ENCODE measurements at regions not wholly inside any gene's neighbourhood (a gene's known extent, or its start where the extent isn't known, plus 50 kb on each side); places are given as distances from the start of the nearest gene placed in this dataset.

GRCh38 chr15:85314633-85315032 is 65.8 kb upstream of the AKAP13 start:
- DNase-seq (ENCODE audit: low read depth in 2 of 2) = no peak
- H3K4me3 ChIP-seq (replicated peaks in 1 of 2; ENCODE audit: low read depth in 2 of 2, low read length in 2 of 2) = no peak overlapping the region
- TF ChIP-seq CTCF (IDR thresholded peaks at IDR 0.05; ENCODE audit: low read depth, low read length) = no peak

GRCh38 chr15:85316244-85316934 is 64.0 kb upstream of the AKAP13 start:
- no peak overlapping the region for H3K4me3 ChIP-seq (replicated peaks in 1 of 2; ENCODE audit: low read depth in 2 of 2, low read length in 2 of 2)
- DNase-seq (ENCODE audit: low read depth in 2 of 2) = peak in 1 of 2 donors; percentile 28
- TF ChIP-seq CTCF (IDR thresholded peaks at IDR 0.05; ENCODE audit: low read depth, low read length) = no peak

- H3K4me3 ChIP-seq (replicated peaks in 1 of 2; ENCODE audit: low read depth in 2 of 2, low read length in 2 of 2) = no peak overlapping the region
- TF ChIP-seq CTCF (IDR thresholded peaks at IDR 0.05; ENCODE audit: low read depth, low read length) = no peak
- peak; percentile 80 to 94 for DNase-seq (ENCODE audit: low read depth in 2 of 2)
These were observed 62.2 kb upstream of the AKAP13 start for GRCh38 chr15:85318048-85318731.

DNA sequence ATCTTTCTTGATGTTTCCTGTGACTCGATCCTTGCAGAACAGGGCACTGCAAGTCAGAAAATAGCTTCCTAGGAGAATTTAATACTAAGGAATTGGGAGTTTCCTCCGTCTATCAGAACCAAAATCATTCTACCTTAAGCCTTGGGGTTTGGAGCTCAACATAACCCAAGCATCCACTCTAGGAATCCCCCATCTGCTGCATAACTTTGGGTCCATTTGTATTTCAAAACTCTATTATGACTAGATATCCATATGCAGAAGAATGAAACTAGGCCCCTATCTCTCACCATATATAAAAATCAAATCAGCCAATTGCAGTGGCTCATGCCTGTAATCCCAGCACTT is 61.7 kb upstream of the AKAP13 start:
- DNase-seq (ENCODE audit: low read depth in 2 of 2) = no peak
- no peak overlapping the region for H3K4me3 ChIP-seq (replicated peaks in 1 of 2; ENCODE audit: low read depth in 2 of 2, low read length in 2 of 2)
- TF ChIP-seq CTCF (IDR thresholded peaks at IDR 0.05; ENCODE audit: low read depth, low read length) = no peak

DNA sequence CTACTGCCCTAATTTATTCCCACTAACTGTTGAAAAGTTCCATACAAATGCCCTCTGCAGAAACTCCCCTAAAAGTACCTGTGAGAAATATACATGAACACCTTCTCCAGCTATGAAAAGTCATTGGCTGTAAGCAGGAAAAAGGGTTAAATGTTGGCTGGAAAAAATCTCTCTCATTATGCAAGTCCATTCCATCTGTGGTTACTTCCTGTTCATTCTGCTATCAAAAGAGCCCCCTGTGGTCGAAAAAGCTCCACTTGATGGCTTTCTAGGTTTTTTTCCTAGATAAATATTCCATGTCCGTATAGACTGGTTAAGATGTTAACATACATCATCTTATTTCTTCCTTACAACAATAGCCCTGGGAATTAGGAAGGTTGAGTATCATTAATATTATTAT is 56.2 kb upstream of the AKAP13 start:
- H3K4me3 ChIP-seq (replicated peaks in 1 of 2; ENCODE audit: low read depth in 2 of 2, low read length in 2 of 2) = no peak overlapping the region
- no peak for TF ChIP-seq CTCF (IDR thresholded peaks at IDR 0.05; ENCODE audit: low read depth, low read length)
- DNase-seq (ENCODE audit: low read depth in 2 of 2) = no peak

GRCh38 chr15:85325834-85326233 is 54.6 kb upstream of the AKAP13 start:
- no peak for TF ChIP-seq CTCF (IDR thresholded peaks at IDR 0.05; ENCODE audit: low read depth, low read length)
- H3K4me3 ChIP-seq (replicated peaks in 1 of 2; ENCODE audit: low read depth in 2 of 2, low read length in 2 of 2) = no peak overlapping the region
- no peak for DNase-seq (ENCODE audit: low read depth in 2 of 2)
